ENCODE measurements at regions not wholly inside any gene's neighbourhood (a gene's known extent, or its start where the extent isn't known, plus 50 kb on each side); places are given as distances from the start of the nearest gene placed in this dataset.

GRCh38 chr13:44236370-44236769, 137.3 kb upstream of the SERP2 start:
- 100% methylated on average over 1 of the region's 1 CpG for WGBS (ENCODE audit: insufficient coverage, insufficient replicate concordance, low lambda C conversion rate, missing lambda C conversion rate)
- BruUV-seq (replicated peaks), result no TSS peak

More at GRCh38 chr13:44236370-44236769, 137.3 kb upstream of the SERP2 start:
- no peak for FAIRE-seq
- ATAC-seq, result no peak
- intact Hi-C loops (cut with micrococcal nuclease; ENCODE audit: unreplicated experiment) (no loop called here), in situ Hi-C loops (cut with MboI) (no loop called here)
- Histone ChIP-seq H3K4me3 (no peak overlapping the region), H3K36me3 (ENCODE audit: control insufficient read depth in 2 of 2, insufficient read depth in 2 of 2, low read length in 1 of 2) (no peaks in the 10 kb centered on the region), H3K9ac (ENCODE audit: control insufficient read depth, insufficient read depth, low read length) (no peak overlapping the region), H3K79me2 (ENCODE audit: control insufficient read depth, insufficient read depth, low read length) (no peaks in the 10 kb centered on the region), H3K4me2 (ENCODE audit: control insufficient read depth, insufficient read depth) (no peak overlapping the region), H3K27me3 (replicated peaks in 1 of 2; ENCODE audit: control insufficient read depth in 2 of 2, insufficient read depth in 2 of 2, low read length in 1 of 2) (no peaks in the 10 kb centered on the region; a peak in 1 of 4 replicates), H4K20me1 (ENCODE audit: control insufficient read depth, insufficient read depth) (no peaks in the 10 kb centered on the region), H2AFZ (ENCODE audit: control insufficient read depth, low read depth, low read length) (no peak overlapping the region), H3K9me3 (replicated peaks; ENCODE audit: control insufficient read depth, insufficient read depth, low read length) (no peaks in the 10 kb centered on the region), H3K27ac (ENCODE audit: control insufficient read depth, insufficient read depth) (no peak overlapping the region), H3K4me1 (ENCODE audit: control insufficient read depth, insufficient read depth, low read length) (peaks cover 14% of the 10 kb centered on the region)
- ChIA-PET CTCF (interaction anchor here (0.6 kb wide), 2 partner anchors 73 to 524 kb away, joined by 3 read pairs; no protein-coding TSS in a partner anchor), RAD21 (ENCODE audit: unreplicated experiment) (no interaction called here), SMC1A (ENCODE audit: uncharacterized antibody, unreplicated experiment) (interaction anchor here (0.5 kb wide), 1 partner anchor 171 kb away, joined by 3 read pairs; no protein-coding TSS in a partner anchor), POLR2A (no interaction called here)
- TF ChIP-seq YBX1 (IDR thresholded peaks at IDR 0.05) (no peak), USF1 (IDR thresholded peaks at IDR 0.05; ENCODE audit: borderline replicate concordance, extremely low read length, insufficient read depth, low read depth, low read length) (no peak), IRF5 (IDR thresholded peaks at IDR 0.05; ENCODE audit: borderline replicate concordance) (no peak)
- no peak for DNase-seq (ENCODE audit: low read depth, low spot score)

Measured in GM12878 (cell line).